ENCODE measurements at regions not wholly inside any gene's neighbourhood (a gene's known extent, or its start where the extent isn't known, plus 50 kb on each side); places are given as distances from the start of the nearest gene placed in this dataset.

DNA sequence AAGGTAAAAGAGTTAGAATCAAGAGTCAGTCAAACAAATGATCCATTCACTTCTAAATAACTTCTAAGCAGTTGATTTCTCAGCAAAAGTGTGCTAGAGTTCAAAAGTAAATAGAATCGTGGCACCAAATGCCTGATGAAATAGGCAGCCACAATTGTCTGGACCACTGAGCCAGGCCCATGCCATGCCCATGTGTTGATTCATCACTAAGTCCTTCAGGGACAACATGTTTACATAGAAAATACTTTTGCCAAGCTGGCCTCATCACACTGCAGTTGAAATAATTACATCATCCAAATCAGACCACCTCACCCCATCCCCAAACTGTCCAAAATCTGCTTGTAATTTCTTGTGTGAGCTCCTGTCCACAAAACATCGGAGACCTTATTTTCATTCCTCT, 216.3 kb downstream of the IGSF11 start:
- Histone ChIP-seq H3K27me3 (ENCODE audit: insufficient read depth) (no peaks in the 10 kb centered on the region), H3K4me1 (ENCODE audit: control insufficient read depth in 1 of 2, insufficient read depth in 2 of 2, low read depth in 1 of 2, low read length in 1 of 2) (peaks cover 0 to 2% of the 10 kb centered on the region in 2 experiments; a peak in 1 of 4 replicates), H3K27ac (ENCODE audit: low read depth in 2 of 2, low read length in 1 of 2) (no peak overlapping the region), H3K4me3 (ENCODE audit: low read depth in 2 of 2, low read length in 1 of 2) (no peak overlapping the region), H3F3A (replicated peaks; ENCODE audit: insufficient read depth) (no peaks in the 10 kb centered on the region), H3K9me3 (no peaks in the 10 kb centered on the region), H3K79me2 (ENCODE audit: insufficient read depth) (no peaks in the 10 kb centered on the region), H3K4me2 (no peak overlapping the region), H3K9me2 (no peaks in the 10 kb centered on the region), H3K36me3 (replicated peaks in 1 of 2; ENCODE audit: control insufficient read depth in 1 of 2, insufficient read depth in 2 of 2, low read length in 1 of 2) (no peaks in the 10 kb centered on the region), H2AFZ (ENCODE audit: low read depth) (no peak overlapping the region), H3K9ac (no peak overlapping the region), H4K20me1 (ENCODE audit: insufficient read depth) (no peaks in the 10 kb centered on the region)
- no peak for DNase-seq
- POLR2A ChIA-PET: no interaction called here
- WGBS (ENCODE audit: low lambda C conversion rate): 33% methylated on average over 2 of the region's 2 CpGs
- TF ChIP-seq PBX3 (IDR thresholded peaks at IDR 0.05) (no peak), MXI1 (IDR thresholded peaks at IDR 0.05; ENCODE audit: low read depth, low read length) (no peak), POLR2AphosphoS5 (IDR thresholded peaks at IDR 0.05; ENCODE audit: low read depth, low read length) (no peak), USF2 (IDR thresholded peaks at IDR 0.05; ENCODE audit: borderline replicate concordance, low read depth, low read length) (no peak), ELF1 (IDR thresholded peaks at IDR 0.05) (no peak), GATA2 (CRISPR knock-in tag; IDR thresholded peaks at IDR 0.05) (no peak), MEF2A (IDR thresholded peaks at IDR 0.05; ENCODE audit: borderline replicate concordance, low read depth) (no peak), EZH2phosphoT487 (IDR thresholded peaks at IDR 0.05; ENCODE audit: borderline replicate concordance, low read depth) (no peak), SIN3A (IDR thresholded peaks at IDR 0.05; ENCODE audit: borderline replicate concordance, low read depth, low read length) (no peak), RFX5 (IDR thresholded peaks at IDR 0.05; ENCODE audit: low read length) (no peak), RXRA (IDR thresholded peaks at IDR 0.05; ENCODE audit: borderline replicate concordance, low read depth) (no peak), CTCF (IDR thresholded peaks at IDR 0.05) (no peak), NRF1 (IDR thresholded peaks at IDR 0.05; ENCODE audit: low read depth, low read length) (no peak), RCOR1 (IDR thresholded peaks at IDR 0.05; ENCODE audit: low read length) (no peak)
- TF ChIP-seq, protein P1, sequence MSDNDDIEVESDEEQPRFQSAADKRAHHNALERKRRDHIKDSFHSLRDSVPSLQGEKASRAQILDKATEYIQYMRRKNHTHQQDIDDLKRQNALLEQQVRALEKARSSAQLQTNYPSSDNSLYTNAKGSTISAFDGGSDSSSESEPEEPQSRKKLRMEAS (IDR thresholded peaks at IDR 0.05; ENCODE audit: low read depth): no peak
- CTCF ChIA-PET: interaction anchor here (1.0 to 2.7 kb wide), 8 partner anchors 9 to 1799 kb away, joined by 3 to 12 read pairs (median 4); no protein-coding TSS in a partner anchor

GRCh38 chr3:118823626-118824025, 211.0 kb downstream of the IGSF11 start:
- no peak overlapping the region for H3K9ac ChIP-seq
- ChIA-PET CTCF (no interaction called here), POLR2A (no interaction called here)
- no peaks in the 10 kb centered on the region for H3K9me2 ChIP-seq
- no peak overlapping the region for H3K4me2 ChIP-seq
- no peak for DNase-seq
- H3K27ac ChIP-seq (ENCODE audit: low read depth in 2 of 2, low read length in 1 of 2): no peak overlapping the region
- H4K20me1 ChIP-seq (ENCODE audit: insufficient read depth): no peaks in the 10 kb centered on the region
- H3K36me3 ChIP-seq (replicated peaks in 1 of 2; ENCODE audit: control insufficient read depth in 1 of 2, insufficient read depth in 2 of 2, low read length in 1 of 2): no peaks in the 10 kb centered on the region
- no peak overlapping the region for H3K4me3 ChIP-seq (ENCODE audit: low read depth in 2 of 2, low read length in 1 of 2)
- no peak for TF ChIP-seq USF2 (IDR thresholded peaks at IDR 0.05; ENCODE audit: borderline replicate concordance, low read depth, low read length)
- no peak for TF ChIP-seq MXI1 (IDR thresholded peaks at IDR 0.05; ENCODE audit: low read depth, low read length)
- TF ChIP-seq GATA2 (CRISPR knock-in tag; IDR thresholded peaks at IDR 0.05): no peak
- TF ChIP-seq EP300 (IDR thresholded peaks at IDR 0.05; ENCODE audit: borderline replicate concordance in 1 of 2, low read depth in 1 of 2, low read length in 1 of 2): no peak
- 22% methylated on average over 2 of the region's 2 CpGs for WGBS (ENCODE audit: low lambda C conversion rate)
- H3K4me1 ChIP-seq (ENCODE audit: control insufficient read depth in 1 of 2, insufficient read depth in 2 of 2, low read depth in 1 of 2, low read length in 1 of 2): no peaks in the 10 kb centered on the region; a peak in 1 of 4 replicates
- no peaks in the 10 kb centered on the region for H3K79me2 ChIP-seq (ENCODE audit: insufficient read depth)
- H3K9me3 ChIP-seq: no peaks in the 10 kb centered on the region
- H3K27me3 ChIP-seq (ENCODE audit: insufficient read depth): no peaks in the 10 kb centered on the region
- no peaks in the 10 kb centered on the region for H3F3A ChIP-seq (replicated peaks; ENCODE audit: insufficient read depth)
- H2AFZ ChIP-seq (ENCODE audit: low read depth): no peak overlapping the region
